ENCODE measurements at regions not wholly inside any gene's neighbourhood (a gene's known extent, or its start where the extent isn't known, plus 50 kb on each side); places are given as distances from the start of the nearest gene placed in this dataset.
"Not testable (repeated sequence)": the region's sequence is repeated elsewhere in the genome, so short reads cannot be mapped to it uniquely, and the experiment has no call there.

DNA sequence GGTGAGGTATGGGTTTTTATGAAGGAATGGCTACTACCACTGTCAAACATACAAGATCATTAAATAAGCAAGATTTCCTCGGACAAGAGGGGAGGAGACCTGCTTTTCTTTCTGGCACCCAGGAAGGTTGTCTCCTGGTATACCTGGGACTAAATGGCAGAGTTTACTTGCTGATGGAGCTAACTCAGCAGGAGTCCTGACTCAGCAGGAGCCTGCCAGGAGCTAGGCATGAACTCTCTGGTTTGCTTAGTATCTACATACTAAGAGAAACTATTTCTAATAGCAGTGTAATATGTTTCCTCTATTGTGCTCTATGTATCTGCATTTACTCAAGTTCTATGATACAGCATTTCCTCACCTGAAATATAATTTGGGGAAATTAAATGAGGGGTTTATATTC is 404.2 kb downstream of the RSL24D1 start:
- Histone ChIP-seq H3K4me1 (no peaks in the 10 kb centered on the region), H3K9me3 (no peaks in the 10 kb centered on the region), H3K27me3 (no peaks in the 10 kb centered on the region), H3K4me3 (no peak overlapping the region), H3K36me3 (no peaks in the 10 kb centered on the region), H3K27ac (no peak overlapping the region)
- WGBS, 2 donors (ENCODE audit: low coverage in 1 of 2), result 80 to 100% methylated on average over 1 of the region's 1 CpG
- TF ChIP-seq CTCF (IDR thresholded peaks at IDR 0.05), result no peak
- no peak for TF ChIP-seq POLR2AphosphoS5 (IDR thresholded peaks at IDR 0.05)
- no peak for TF ChIP-seq EP300 (IDR thresholded peaks at IDR 0.05)
- ATAC-seq, result no peak

- TF ChIP-seq CTCF (IDR thresholded peaks at IDR 0.05) (no peak), POLR2A (IDR thresholded peaks at IDR 0.05) (no peak), POLR2AphosphoS5 (IDR thresholded peaks at IDR 0.05) (no peak)
- no peak for ATAC-seq
- Histone ChIP-seq H3K36me3 (no peaks in the 10 kb centered on the region), H3K4me3 (no peak overlapping the region), H3K27ac (no peak overlapping the region), H3K27me3 (no peaks in the 10 kb centered on the region), H3K9me3 (no peaks in the 10 kb centered on the region), H3K4me1 (no peaks in the 10 kb centered on the region)
- 50 to 77% methylated on average over 1 of the region's 1 CpG for WGBS, 2 donors (ENCODE audit: low coverage in 1 of 2)
Observed at GRCh38 chr15:54790693-54791092, 406.0 kb downstream of the RSL24D1 start.

DNA sequence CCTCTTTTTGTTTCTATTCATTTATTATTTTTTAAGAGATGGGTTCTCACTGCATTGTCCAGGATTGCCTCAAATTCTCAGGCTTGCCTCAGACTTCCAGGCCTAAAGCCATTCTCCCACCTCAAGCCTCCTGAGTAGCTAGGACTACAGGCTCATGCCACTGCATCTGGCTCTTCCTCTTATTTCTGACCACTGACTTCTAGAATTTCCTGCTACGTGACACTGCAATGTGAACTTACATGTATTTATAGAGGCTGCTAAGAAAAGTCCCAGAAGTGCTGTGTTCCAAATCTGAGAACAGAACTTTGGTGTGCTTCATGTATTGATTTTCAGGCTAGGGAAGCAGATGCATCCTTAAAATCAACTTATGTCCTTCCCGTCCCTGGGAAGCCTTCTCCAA is 407.4 kb downstream of the RSL24D1 start:
- Histone ChIP-seq H3K27me3 (no peaks in the 10 kb centered on the region), H3K36me3 (no peaks in the 10 kb centered on the region), H3K4me3 (no peak overlapping the region), H3K9me3 (no peaks in the 10 kb centered on the region), H3K4me1 (no peaks in the 10 kb centered on the region), H3K27ac (no peak overlapping the region)
- TF ChIP-seq POLR2AphosphoS5 (IDR thresholded peaks at IDR 0.05), result no peak
- TF ChIP-seq POLR2A (IDR thresholded peaks at IDR 0.05), result no peak
- no peak for TF ChIP-seq EP300 (IDR thresholded peaks at IDR 0.05)
- TF ChIP-seq CTCF (IDR thresholded peaks at IDR 0.05), result no peak
- 88% methylated on average over 2 of the region's 2 CpGs; no CpG with 5 or more reads in 1 of the 2 donors for WGBS, 2 donors (ENCODE audit: low coverage in 1 of 2)
- ATAC-seq, result no peak

- not testable (repeated sequence) for H3K27me3 ChIP-seq, H3K4me3 ChIP-seq, ATAC-seq, H3K9me3 ChIP-seq, H3K27ac ChIP-seq, H3K36me3 ChIP-seq, H3K4me1 ChIP-seq
- no CpG with 5 or more reads among the region's 26 CpGs for WGBS, 2 donors (ENCODE audit: low coverage in 1 of 2)
Observed at GRCh38 chr15:54781220-54781619, 415.5 kb downstream of the RSL24D1 start.

GRCh38 chr15:54779271-54779670 is 417.5 kb downstream of the RSL24D1 start:
- no peak for TF ChIP-seq POLR2A (IDR thresholded peaks at IDR 0.05)
- no peak for TF ChIP-seq POLR2AphosphoS5 (IDR thresholded peaks at IDR 0.05)
- no peak for TF ChIP-seq EP300 (IDR thresholded peaks at IDR 0.05)
- TF ChIP-seq CTCF (IDR thresholded peaks at IDR 0.05), result no peak
- ATAC-seq, result no peak
- Histone ChIP-seq H3K4me3 (no peak overlapping the region), H3K36me3 (no peaks in the 10 kb centered on the region), H3K9me3 (peaks cover 0 to 4% (median 0%) of the 10 kb centered on the region in 3 donors), H3K27ac (no peak overlapping the region), H3K27me3 (no peaks in the 10 kb centered on the region), H3K4me1 (no peaks in the 10 kb centered on the region)
- 35 to 45% methylated on average over 1 of the region's 1 CpG for WGBS, 2 donors (ENCODE audit: low coverage in 1 of 2)

- no peaks in the 10 kb centered on the region for H3K36me3 ChIP-seq
Observed at GRCh38 chr15:54776410-54776809, 420.3 kb downstream of the RSL24D1 start.

More at GRCh38 chr15:54776410-54776809, 420.3 kb downstream of the RSL24D1 start:
- TF ChIP-seq EP300 (IDR thresholded peaks at IDR 0.05) (no peak), POLR2A (IDR thresholded peaks at IDR 0.05) (no peak), CTCF (IDR thresholded peaks at IDR 0.05) (no peak), POLR2AphosphoS5 (IDR thresholded peaks at IDR 0.05) (no peak)
- H3K4me3 ChIP-seq, result no peak overlapping the region
- no peaks in the 10 kb centered on the region for H3K9me3 ChIP-seq
- H3K27ac ChIP-seq, result no peak overlapping the region
- 66 to 100% methylated on average over 2 of the region's 2 CpGs for WGBS, 2 donors (ENCODE audit: low coverage in 1 of 2)
- no peaks in the 10 kb centered on the region for H3K4me1 ChIP-seq
- no peaks in the 10 kb centered on the region for H3K27me3 ChIP-seq
- ATAC-seq, result no peak

Data from gastroesophageal sphincter (tissue), 4 donors.